Breast epithelium (tissue), 3 donors: ENCODE measurements at regions not wholly inside any gene's neighbourhood (a gene's known extent, or its start where the extent isn't known, plus 50 kb on each side); places are given as distances from the start of the nearest gene placed in this dataset.

ENCODE experiments used
- CTCF ChIP-seq, 3 donors: fragments of 450-650 bp; IDR thresholded peaks; one replicate each; pipeline ENCODE4 v1.5.1; 2016 to 2017; ENCODE audit warnings: antibody characterized with exemption in 3 of 3, mild to moderate bottlenecking in 3 of 3, moderate library complexity in 3 of 3
- POLR2A ChIP-seq: fragments of 450-650 bp; IDR thresholded peaks from one replicate; pipeline ENCODE4 v1.6.1; 2016; ENCODE audit warnings: antibody characterized with exemption, mild to moderate bottlenecking, moderate library complexity
- POLR2AphosphoS5 ChIP-seq, 3 donors: sonication (generic); formaldehyde crosslinking; IDR thresholded peaks; one replicate each; pipeline ENCODE4 v1.6.1; 2017; ENCODE audit warnings: antibody characterized with exemption in 3 of 3

DNA sequence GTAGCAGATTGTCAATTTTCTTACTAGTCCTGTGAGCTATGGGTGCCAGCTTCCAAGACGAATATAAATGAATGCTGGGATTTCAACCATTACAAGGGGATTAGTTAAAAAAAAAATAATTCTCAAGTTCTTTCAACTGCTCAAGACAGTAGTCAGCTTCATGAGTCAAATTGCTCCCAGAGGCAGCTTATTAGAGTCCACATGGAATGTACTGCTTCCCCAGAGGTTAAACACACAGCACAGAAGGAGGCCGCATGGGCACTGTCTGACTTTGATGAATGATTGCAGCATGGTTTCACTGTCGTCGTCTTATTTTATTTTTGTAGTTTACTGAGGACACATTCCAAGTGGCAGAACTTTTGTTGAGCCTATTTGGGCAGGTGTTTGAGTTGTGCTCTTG lies 563.2 kb downstream of the TMEM135 start:
- TF ChIP-seq CTCF (IDR thresholded peaks at IDR 0.05), result no peak
- no peak for TF ChIP-seq POLR2A
- TF ChIP-seq POLR2AphosphoS5 (IDR thresholded peaks at IDR 0.05), result no peak
